ENCODE measurements at regions not wholly inside any gene's neighbourhood (a gene's known extent, or its start where the extent isn't known, plus 50 kb on each side); places are given as distances from the start of the nearest gene placed in this dataset.

DNA sequence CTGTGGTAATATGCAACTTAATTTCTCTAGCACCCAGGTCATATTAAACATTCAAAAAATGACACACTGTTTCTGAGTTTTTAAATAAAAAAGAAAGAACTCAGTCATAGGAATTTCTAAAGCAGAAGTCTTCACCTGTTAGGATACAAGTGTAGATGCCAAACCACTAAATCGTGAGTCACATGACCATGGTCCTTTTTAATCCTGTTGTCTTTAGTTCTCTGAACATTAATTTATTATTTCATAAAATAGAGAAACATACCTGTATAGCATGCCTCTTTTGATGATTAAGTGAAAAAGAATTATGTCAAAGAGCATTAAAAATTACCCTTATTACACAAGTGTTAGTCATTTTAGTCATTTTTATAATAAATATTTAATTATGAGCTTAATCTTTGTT is 398.8 kb downstream of the CCDC85A start:
- Histone ChIP-seq H3K4me2 (no peak overlapping the region), H2AFZ (no peak overlapping the region), H3K27me3 (ENCODE audit: insufficient read depth, low read depth) (no peaks in the 10 kb centered on the region), H3K36me3 (ENCODE audit: low read depth) (no peaks in the 10 kb centered on the region), H3K27ac (no peak overlapping the region), H3K4me3 (no peak overlapping the region), H3K79me2 (ENCODE audit: low read depth) (no peaks in the 10 kb centered on the region), H4K20me1 (ENCODE audit: insufficient read depth) (no peaks in the 10 kb centered on the region), H3K9me2 (ENCODE audit: insufficient read depth) (no peaks in the 10 kb centered on the region), H3K4me1 (replicated peaks; ENCODE audit: insufficient read depth) (no peaks in the 10 kb centered on the region), H3K9me3 (ENCODE audit: insufficient read depth, low read depth) (no peaks in the 10 kb centered on the region), H3F3A (ENCODE audit: insufficient read depth, low read depth) (no peaks in the 10 kb centered on the region)
- no peak for TF ChIP-seq EZH2 (IDR thresholded peaks at IDR 0.05; ENCODE audit: low read depth)
- TF ChIP-seq, protein P1, sequence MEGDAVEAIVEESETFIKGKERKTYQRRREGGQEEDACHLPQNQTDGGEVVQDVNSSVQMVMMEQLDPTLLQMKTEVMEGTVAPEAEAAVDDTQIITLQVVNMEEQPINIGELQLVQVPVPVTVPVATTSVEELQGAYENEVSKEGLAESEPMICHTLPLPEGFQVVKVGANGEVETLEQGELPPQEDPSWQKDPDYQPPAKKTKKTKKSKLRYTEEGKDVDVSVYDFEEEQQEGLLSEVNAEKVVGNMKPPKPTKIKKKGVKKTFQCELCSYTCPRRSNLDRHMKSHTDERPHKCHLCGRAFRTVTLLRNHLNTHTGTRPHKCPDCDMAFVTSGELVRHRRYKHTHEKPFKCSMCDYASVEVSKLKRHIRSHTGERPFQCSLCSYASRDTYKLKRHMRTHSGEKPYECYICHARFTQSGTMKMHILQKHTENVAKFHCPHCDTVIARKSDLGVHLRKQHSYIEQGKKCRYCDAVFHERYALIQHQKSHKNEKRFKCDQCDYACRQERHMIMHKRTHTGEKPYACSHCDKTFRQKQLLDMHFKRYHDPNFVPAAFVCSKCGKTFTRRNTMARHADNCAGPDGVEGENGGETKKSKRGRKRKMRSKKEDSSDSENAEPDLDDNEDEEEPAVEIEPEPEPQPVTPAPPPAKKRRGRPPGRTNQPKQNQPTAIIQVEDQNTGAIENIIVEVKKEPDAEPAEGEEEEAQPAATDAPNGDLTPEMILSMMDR (conservative IDR thresholded peaks at IDR 0.05) = no peak
- POLR2A ChIA-PET (ENCODE audit: unreplicated experiment) = no interaction called here
- CTCF ChIA-PET = no interaction called here
- BruUV-seq (replicated peaks) = no TSS peak
- no peak for DNase-seq
- intact Hi-C loops (cut with micrococcal nuclease; ENCODE audit: unreplicated experiment) = loop anchor here (10.0 kb wide), 1 partner anchor 162 kb away; no protein-coding TSS in a partner anchor

DNA sequence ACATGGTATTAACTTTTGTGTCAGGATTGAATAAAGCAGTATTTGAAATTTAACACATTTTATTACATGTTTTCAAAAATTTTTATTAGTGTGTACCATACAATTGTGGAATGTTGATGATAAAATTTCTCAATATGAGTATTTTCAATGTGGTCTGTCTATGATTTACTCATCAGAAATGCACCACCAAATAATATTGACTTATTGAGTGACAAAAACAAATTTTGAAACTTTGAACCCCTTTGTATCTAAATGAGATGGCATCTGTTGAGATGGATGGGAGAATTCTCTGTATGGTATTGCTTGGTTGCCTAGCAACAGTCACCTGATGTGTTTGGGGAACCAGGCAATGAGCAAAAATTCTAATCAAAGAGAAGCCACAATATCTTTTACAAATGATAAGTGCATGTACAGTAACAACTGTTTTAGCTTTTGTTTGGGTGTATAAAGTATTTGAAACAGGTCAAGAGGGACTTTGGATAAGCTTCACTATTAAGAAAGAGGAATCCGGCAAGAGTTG is 400.1 kb downstream of the CCDC85A start:
- CTCF ChIA-PET = no interaction called here
- no peaks in the 10 kb centered on the region for H3K4me1 ChIP-seq (replicated peaks; ENCODE audit: insufficient read depth)
- H3K9me3 ChIP-seq (ENCODE audit: insufficient read depth, low read depth) = no peaks in the 10 kb centered on the region
- H3K4me2 ChIP-seq = no peak overlapping the region
- H3K9me2 ChIP-seq (ENCODE audit: insufficient read depth) = no peaks in the 10 kb centered on the region
- no TSS peak for BruUV-seq (replicated peaks)
- no peaks in the 10 kb centered on the region for H4K20me1 ChIP-seq (ENCODE audit: insufficient read depth)
- no peaks in the 10 kb centered on the region for H3K36me3 ChIP-seq (ENCODE audit: low read depth)
- no peaks in the 10 kb centered on the region for H3K79me2 ChIP-seq (ENCODE audit: low read depth)
- H3K27ac ChIP-seq = no peak overlapping the region
- POLR2A ChIA-PET (ENCODE audit: unreplicated experiment) = no interaction called here
- H3K4me3 ChIP-seq = no peak overlapping the region
- no peak for DNase-seq
- TF ChIP-seq, protein P1 (conservative IDR thresholded peaks at IDR 0.05) = no peak
- H3F3A ChIP-seq (ENCODE audit: insufficient read depth, low read depth) = no peaks in the 10 kb centered on the region
- H3K27me3 ChIP-seq (ENCODE audit: insufficient read depth, low read depth) = no peaks in the 10 kb centered on the region
- no peak overlapping the region for H2AFZ ChIP-seq
- intact Hi-C loops (cut with micrococcal nuclease; ENCODE audit: unreplicated experiment) = loop anchor here (10.0 kb wide), 1 partner anchor 161 kb away; no protein-coding TSS in a partner anchor

DNA sequence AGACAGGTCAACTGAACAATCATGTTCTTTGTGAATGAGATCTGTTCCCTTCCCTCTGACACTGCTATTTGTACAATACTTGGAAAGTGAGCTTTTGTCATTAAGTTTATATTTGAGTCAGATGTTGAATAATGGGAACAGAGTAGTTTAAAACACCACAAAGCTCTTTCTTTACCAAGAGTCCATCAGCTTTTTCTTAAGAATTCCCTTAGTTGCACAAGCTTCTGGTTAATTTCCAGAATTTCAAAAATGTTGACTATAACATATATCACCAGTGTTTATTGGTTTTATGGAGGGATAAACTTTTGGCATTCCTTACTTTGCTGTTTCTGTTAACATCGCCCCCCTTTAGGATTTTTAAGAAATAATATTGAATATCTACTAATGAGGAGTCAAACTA is 403.7 kb downstream of the CCDC85A start:
- no peak for TF ChIP-seq EZH2 (IDR thresholded peaks at IDR 0.05; ENCODE audit: low read depth)
- TF ChIP-seq, protein P1 (conservative IDR thresholded peaks at IDR 0.05) = no peak
- Histone ChIP-seq H3K4me2 (no peak overlapping the region), H3K9me3 (ENCODE audit: insufficient read depth, low read depth) (no peaks in the 10 kb centered on the region), H3F3A (ENCODE audit: insufficient read depth, low read depth) (no peaks in the 10 kb centered on the region), H3K27me3 (ENCODE audit: insufficient read depth, low read depth) (no peaks in the 10 kb centered on the region), H3K36me3 (ENCODE audit: low read depth) (no peaks in the 10 kb centered on the region), H3K79me2 (ENCODE audit: low read depth) (no peaks in the 10 kb centered on the region), H2AFZ (no peak overlapping the region), H3K4me1 (replicated peaks; ENCODE audit: insufficient read depth) (no peaks in the 10 kb centered on the region), H3K9me2 (ENCODE audit: insufficient read depth) (no peaks in the 10 kb centered on the region), H3K27ac (no peak overlapping the region), H3K4me3 (no peak overlapping the region), H4K20me1 (ENCODE audit: insufficient read depth) (no peaks in the 10 kb centered on the region)
- intact Hi-C loops (cut with micrococcal nuclease; ENCODE audit: unreplicated experiment) = loop anchor here (10.0 kb wide), 1 partner anchor 157 kb away; no protein-coding TSS in a partner anchor
- no TSS peak for BruUV-seq (replicated peaks)
- no peak for DNase-seq
- ChIA-PET POLR2A (ENCODE audit: unreplicated experiment) (no interaction called here), CTCF (no interaction called here)

All from PC-9 (cell line).